ENCODE measurements at regions not wholly inside any gene's neighbourhood (a gene's known extent, or its start where the extent isn't known, plus 50 kb on each side); places are given as distances from the start of the nearest gene placed in this dataset.

GRCh38 chr2:13681936-13682335 lies 950.6 kb upstream of the LRATD1 start:
- no peak for ATAC-seq
- no peak for TF ChIP-seq KAT8 (CRISPR knock-in tag; IDR thresholded peaks at IDR 0.05)
- no peak overlapping the region for H2AFZ ChIP-seq (ENCODE audit: low read length)
- CTCF ChIA-PET (ENCODE audit: low intra/inter-chr PET ratio, low total read pairs) = no interaction called here
- no peaks in the 10 kb centered on the region for H3K36me3 ChIP-seq (replicated peaks in 1 of 2; ENCODE audit: control insufficient read depth in 1 of 2, insufficient read depth in 2 of 2, low read length in 2 of 2)
- POLR2A ChIA-PET = no interaction called here
- no peaks in the 10 kb centered on the region for H3K27me3 ChIP-seq (ENCODE audit: control insufficient read depth in 1 of 2, insufficient read depth in 2 of 2, low read length in 2 of 2)
- no peak for DNase-seq (ENCODE audit: low spot score)
- no peaks in the 10 kb centered on the region for H4K20me1 ChIP-seq (ENCODE audit: insufficient read depth, low read length)
- intact Hi-C loops (cut with micrococcal nuclease; ENCODE audit: unreplicated experiment) = no loop called here
- no peaks in the 10 kb centered on the region for H3K79me2 ChIP-seq (ENCODE audit: insufficient read depth, low read length)
- no peak overlapping the region for H3K9ac ChIP-seq (ENCODE audit: insufficient read depth, low read depth, low read length)
- FAIRE-seq = no peak
- in situ Hi-C loops (cut with HindIII; ENCODE audit: extremely low pct_ligation_motif_present, low pct_unique_long_range_greater_than_20kb) = no loop called here
- H3K9me3 ChIP-seq (ENCODE audit: low read length) = peaks cover 98% of the 10 kb centered on the region
- H3K4me3 ChIP-seq (replicated peaks in 1 of 3; ENCODE audit: insufficient read depth in 1 of 3, low read depth in 2 of 3, low read length in 3 of 3) = no peak overlapping the region
- H3K4me2 ChIP-seq (ENCODE audit: low read depth, low read length) = no peak overlapping the region
- no peak overlapping the region for H3K27ac ChIP-seq (ENCODE audit: extremely low read length, insufficient read depth, low read length)
- BruUV-seq (replicated peaks) = no TSS peak
- no peaks in the 10 kb centered on the region for H3K4me1 ChIP-seq (ENCODE audit: insufficient read depth, low read length)

- Histone ChIP-seq H3K79me2 (ENCODE audit: insufficient read depth, low read length) (no peaks in the 10 kb centered on the region), H3K9ac (ENCODE audit: insufficient read depth, low read depth, low read length) (no peak overlapping the region), H2AFZ (ENCODE audit: low read length) (no peak overlapping the region), H3K27me3 (ENCODE audit: control insufficient read depth in 1 of 2, insufficient read depth in 2 of 2, low read length in 2 of 2) (no peaks in the 10 kb centered on the region), H3K9me3 (ENCODE audit: low read length) (peaks cover 97% of the 10 kb centered on the region), H3K27ac (ENCODE audit: extremely low read length, insufficient read depth, low read length) (no peak overlapping the region), H3K4me3 (replicated peaks in 1 of 3; ENCODE audit: insufficient read depth in 1 of 3, low read depth in 2 of 3, low read length in 3 of 3) (no peak overlapping the region), H3K36me3 (replicated peaks in 1 of 2; ENCODE audit: control insufficient read depth in 1 of 2, insufficient read depth in 2 of 2, low read length in 2 of 2) (no peaks in the 10 kb centered on the region), H4K20me1 (ENCODE audit: insufficient read depth, low read length) (no peaks in the 10 kb centered on the region), H3K4me1 (ENCODE audit: insufficient read depth, low read length) (no peaks in the 10 kb centered on the region), H3K4me2 (ENCODE audit: low read depth, low read length) (no peak overlapping the region)
- CTCF ChIA-PET (ENCODE audit: low intra/inter-chr PET ratio, low total read pairs) = no interaction called here
- FAIRE-seq (no peak), ATAC-seq (no peak), DNase-seq (ENCODE audit: low spot score) (no peak)
- POLR2A ChIA-PET = no interaction called here
- WGBS (ENCODE audit: low lambda C conversion rate) = 19% methylated on average over 4 of the region's 4 CpGs
- in situ Hi-C loops (cut with HindIII; ENCODE audit: extremely low pct_ligation_motif_present, low pct_unique_long_range_greater_than_20kb) (no loop called here), intact Hi-C loops (cut with micrococcal nuclease; ENCODE audit: unreplicated experiment) (no loop called here)
- BruUV-seq (replicated peaks) = no TSS peak
- TF ChIP-seq CC2D1A (CRISPR knock-in tag; IDR thresholded peaks at IDR 0.05) (no peak), CEBPZ (IDR thresholded peaks at IDR 0.05; ENCODE audit: low read length) (no peak), PRDM10 (CRISPR knock-in tag; IDR thresholded peaks at IDR 0.05; ENCODE audit: low read depth) (no peak)
Observed at GRCh38 chr2:13682540-13683272, 949.8 kb upstream of the LRATD1 start.

Data from HepG2 (cell line).